H1 (cell line): ENCODE measurements at regions not wholly inside any gene's neighbourhood (a gene's known extent, or its start where the extent isn't known, plus 50 kb on each side); places are given as distances from the start of the nearest gene placed in this dataset.

Experiments used
- ATF2 ChIP-seq: IDR thresholded peaks from 2 replicates; pipeline ENCODE4 v1.6.1; 2012; ENCODE audit warnings: low read length, inconsistent platforms
- CTCF ChIP-seq, 3 experiments: IDR thresholded peaks; 1 replicate in 2 of 3; 2 replicates in 1 of 3; pipeline versions ENCODE4 v1.5.1 to v1.6.1; 2011; ENCODE audit warnings: low read length in 3 of 3, mild to moderate bottlenecking in 3 of 3, inconsistent platforms in 2 of 3, low read depth in 1 of 3, moderate library complexity in 1 of 3; ENCODE audit not compliant: insufficient read depth in 1 of 3; ENCODE audit errors: control extremely low read depth in 1 of 3
- FOSL1 ChIP-seq: IDR thresholded peaks from 2 replicates; pipeline ENCODE4 v1.6.1; 2011; ENCODE audit warnings: mild to moderate bottlenecking, low read depth, low read length, moderate library complexity; ENCODE audit not compliant: insufficient read depth
- GTF2F1 ChIP-seq: IDR thresholded peaks from 2 replicates; pipeline ENCODE4 v1.6.1; 2012; ENCODE audit warnings: low read depth, low read length, improper control_type of control experiment, borderline replicate concordance
- KDM1A ChIP-seq: fragments of 200-600, 300-600 bp; sonication (generic); IDR thresholded peaks from 2 replicates; pipeline ENCODE4 v1.7.1; 2016; ENCODE audit warnings: mild to moderate bottlenecking, low read length, borderline replicate concordance
- PHF8 ChIP-seq: fragments of 200-600 bp; sonication (generic); conservative IDR thresholded peaks from 2 replicates; pipeline ENCODE4 v1.7.1; 2012; ENCODE audit warnings: low read depth, mild to moderate bottlenecking, inconsistent platforms, low read length, moderate library complexity
- POLR2A ChIP-seq, 2 experiments: IDR thresholded peaks; 1 replicate in 1 of 2; 2 replicates in 1 of 2; pipeline ENCODE4 v1.6.1; 2011; ENCODE audit warnings: low read depth in 2 of 2, low read length in 2 of 2, mild to moderate bottlenecking in 2 of 2; ENCODE audit errors: control extremely low read depth in 1 of 2
- POLR2AphosphoS5 ChIP-seq: IDR thresholded peaks from 2 replicates; pipeline ENCODE4 v1.6.1; 2011; ENCODE audit warnings: low read depth, low read length
- SIN3A ChIP-seq, 2 experiments: IDR thresholded peaks in 1 of 2; conservative IDR thresholded peaks in 1 of 2; 2 replicates each; pipeline ENCODE4 v1.6.1; 2011 to 2012; ENCODE audit warnings: low read length in 2 of 2, improper control_type of control experiment in 1 of 2, low read depth in 1 of 2, mild to moderate bottlenecking in 1 of 2
- TAF1 ChIP-seq: IDR thresholded peaks from 2 replicates; pipeline ENCODE4 v1.6.1; 2011; ENCODE audit warnings: mild to moderate bottlenecking, low read depth, low read length
- USF2 ChIP-seq: IDR thresholded peaks from 2 replicates; pipeline ENCODE4 v1.6.1; 2011; ENCODE audit warnings: low read length, improper control_type of control experiment
- ZNF274 ChIP-seq: IDR thresholded peaks from 2 replicates; pipeline ENCODE4 v1.7.0; 2012; ENCODE audit warnings: low read length, borderline replicate concordance; ENCODE audit errors: extremely low read depth
- TF ChIP-seq, protein P1 (sequence below): IDR thresholded peaks from 2 replicates; pipeline ENCODE4 v1.6.1; 2011; ENCODE audit warnings: low read depth, mild to moderate bottlenecking, low read length; ENCODE audit not compliant: insufficient read depth

DNA sequence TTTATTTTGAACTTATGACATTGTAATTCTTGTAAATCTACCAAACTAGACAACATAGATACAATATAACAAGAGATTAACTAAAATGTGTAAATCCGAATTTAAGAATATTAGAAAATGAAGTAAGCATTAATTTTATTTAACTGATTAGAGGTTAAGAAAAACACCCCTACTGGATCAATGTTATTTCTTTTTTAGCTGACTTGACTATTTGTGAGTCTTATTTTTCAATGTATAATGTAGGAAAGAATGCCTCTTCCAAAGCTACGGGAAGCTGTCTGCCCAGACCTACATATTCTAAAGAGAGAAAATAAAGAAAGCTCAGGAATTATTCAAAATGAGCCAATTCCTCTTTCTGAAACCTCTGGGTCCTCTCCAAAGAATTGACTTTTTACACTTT is 490.8 kb upstream of the CDH7 start:
- TF ChIP-seq, protein P1, sequence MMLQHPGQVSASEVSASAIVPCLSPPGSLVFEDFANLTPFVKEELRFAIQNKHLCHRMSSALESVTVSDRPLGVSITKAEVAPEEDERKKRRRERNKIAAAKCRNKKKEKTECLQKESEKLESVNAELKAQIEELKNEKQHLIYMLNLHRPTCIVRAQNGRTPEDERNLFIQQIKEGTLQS, result no peak
- no peak for TF ChIP-seq CTCF (IDR thresholded peaks at IDR 0.05; ENCODE audit: control extremely low read depth in 1 of 3, insufficient read depth in 1 of 3, low read depth in 1 of 3, low read length in 3 of 3)
- no peak for TF ChIP-seq ZNF274
- no peak for TF ChIP-seq POLR2AphosphoS5
- no peak for TF ChIP-seq POLR2A (IDR thresholded peaks at IDR 0.05; ENCODE audit: control extremely low read depth in 1 of 2, low read depth in 2 of 2, low read length in 2 of 2)
- TF ChIP-seq KDM1A, result no peak
- no peak for TF ChIP-seq GTF2F1
- TF ChIP-seq PHF8, result no peak
- no peak for TF ChIP-seq USF2
- TF ChIP-seq FOSL1, result no peak
- TF ChIP-seq TAF1, result no peak
- TF ChIP-seq ATF2, result no peak
- TF ChIP-seq SIN3A (conservative IDR thresholded peaks at IDR 0.05 in 1 of 2, IDR thresholded peaks at IDR 0.05 in 1 of 2; ENCODE audit: low read depth in 1 of 2, low read length in 2 of 2), result no peak
